ENCODE measurements at regions not wholly inside any gene's neighbourhood (a gene's known extent, or its start where the extent isn't known, plus 50 kb on each side); places are given as distances from the start of the nearest gene placed in this dataset.
"Not testable (repeated sequence)": the region's sequence is repeated elsewhere in the genome, so short reads cannot be mapped to it uniquely, and the experiment has no call there.

DNA sequence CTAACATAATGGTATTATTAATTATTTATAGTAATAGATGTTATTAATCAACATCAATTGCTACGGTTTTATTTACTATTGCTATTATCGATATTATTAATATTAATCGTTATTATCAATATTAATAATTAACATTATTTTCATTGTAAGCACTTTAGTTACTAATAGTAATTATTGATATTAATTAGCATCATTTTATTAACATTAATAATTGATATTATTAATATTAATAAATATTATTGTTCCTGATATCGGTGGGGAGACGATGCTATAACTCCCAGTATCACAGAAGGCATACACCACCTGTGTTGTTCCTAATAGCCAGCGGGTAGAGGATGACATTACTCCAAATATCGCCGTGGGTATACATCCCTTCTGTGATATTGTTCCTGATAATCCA is 335.5 kb downstream of the MEX3B start:
- no peak for DNase-seq
- 85% methylated on average over 5 of the region's 8 CpGs for WGBS

DNA sequence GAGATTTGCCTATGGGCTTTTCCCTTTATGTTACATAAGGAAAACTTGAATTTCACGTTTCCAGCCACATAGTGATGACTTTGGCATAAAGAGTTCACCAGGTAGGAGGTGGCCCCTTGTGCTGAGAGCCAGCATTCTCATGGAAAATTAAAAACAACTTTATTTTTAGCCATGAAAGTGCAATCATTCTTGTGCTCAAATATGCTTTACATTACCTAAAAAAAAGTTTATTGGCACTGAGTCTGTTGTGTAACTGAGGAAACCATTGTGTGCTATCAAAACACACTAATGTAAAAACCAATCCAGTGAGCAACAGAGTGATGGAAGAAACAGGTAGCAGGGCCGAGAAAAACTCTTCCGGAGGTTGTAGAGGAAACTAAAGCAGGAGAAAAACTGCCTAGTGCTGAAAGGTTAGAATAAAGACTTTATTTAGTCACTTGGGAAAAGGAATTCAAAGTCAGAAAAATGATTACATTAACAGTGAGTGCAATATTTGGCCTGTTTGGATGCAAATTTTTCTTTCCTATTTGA is 332.9 kb upstream of the TMC3 start:
- not testable (repeated sequence) for H3K9ac ChIP-seq (ENCODE audit: low read length); H3K4me2 ChIP-seq (ENCODE audit: low read length, poor library complexity, severe bottlenecking); H3K4me3 ChIP-seq (ENCODE audit: insufficient read depth in 1 of 2, low read depth in 1 of 2, low read length in 2 of 2); H3K27me3 ChIP-seq (ENCODE audit: control insufficient read depth in 1 of 2, insufficient read depth in 1 of 2, low read length in 2 of 2); H3K23ac ChIP-seq (ENCODE audit: low read length in 2 of 2); H2AK5ac ChIP-seq (ENCODE audit: low read length, severe bottlenecking); H3K18ac ChIP-seq (ENCODE audit: low read depth in 1 of 2, low read length in 2 of 2); H2AFZ ChIP-seq (ENCODE audit: low read depth, low read length); H2BK15ac ChIP-seq (ENCODE audit: low read depth, poor library complexity, severe bottlenecking); H2BK120ac ChIP-seq (ENCODE audit: low read depth, low read length); H2BK12ac ChIP-seq (ENCODE audit: low read length in 2 of 2); H3K79me1 ChIP-seq (replicated peaks; ENCODE audit: low read length, poor library complexity, severe bottlenecking); H3K27ac ChIP-seq (ENCODE audit: low read length, poor library complexity, severe bottlenecking); H3K9me3 ChIP-seq (ENCODE audit: control insufficient read depth, low read length); H3K4me1 ChIP-seq (ENCODE audit: control insufficient read depth, insufficient read depth, low read depth, low read length); H4K91ac ChIP-seq (ENCODE audit: low read length); H4K8ac ChIP-seq (ENCODE audit: low read length); H3K14ac ChIP-seq (ENCODE audit: low read length in 2 of 2); DNase-seq; H2BK5ac ChIP-seq (ENCODE audit: low read depth, low read length, poor library complexity, severe bottlenecking); H3K4ac ChIP-seq (ENCODE audit: low read depth in 1 of 2, low read length in 2 of 2); H3K36me3 ChIP-seq (ENCODE audit: control insufficient read depth in 1 of 2, insufficient read depth in 2 of 2, low read depth in 1 of 2, low read length in 2 of 2)
- WGBS: 72% methylated on average over 3 of the region's 3 CpGs

More for the DNA sequence above, 335.5 kb downstream of the MEX3B start:
- H3K4me1 ChIP-seq (ENCODE audit: control insufficient read depth, insufficient read depth, low read depth, low read length): no peaks in the 10 kb centered on the region
- no peak overlapping the region for H3K9ac ChIP-seq (ENCODE audit: low read length)
- no peak overlapping the region for H2AFZ ChIP-seq (ENCODE audit: low read depth, low read length)
- no peak overlapping the region for H2AK5ac ChIP-seq (ENCODE audit: low read length, severe bottlenecking)
- no peak overlapping the region for H3K4me3 ChIP-seq (ENCODE audit: insufficient read depth in 1 of 2, low read depth in 1 of 2, low read length in 2 of 2)
- H3K18ac ChIP-seq (ENCODE audit: low read depth in 1 of 2, low read length in 2 of 2): no peak overlapping the region
- H3K4me2 ChIP-seq (ENCODE audit: low read length, poor library complexity, severe bottlenecking): no peak overlapping the region
- H3K27ac ChIP-seq (ENCODE audit: low read length, poor library complexity, severe bottlenecking): no peak overlapping the region
- H3K9me3 ChIP-seq (ENCODE audit: control insufficient read depth, low read length): no peaks in the 10 kb centered on the region
- no peak overlapping the region for H3K14ac ChIP-seq (ENCODE audit: low read length in 2 of 2)
- H3K23ac ChIP-seq (ENCODE audit: low read length in 2 of 2): no peak overlapping the region
- H3K36me3 ChIP-seq (ENCODE audit: control insufficient read depth in 1 of 2, insufficient read depth in 2 of 2, low read depth in 1 of 2, low read length in 2 of 2): no peaks in the 10 kb centered on the region
- H2BK15ac ChIP-seq (ENCODE audit: low read depth, poor library complexity, severe bottlenecking): no peak overlapping the region
- no peak overlapping the region for H2BK120ac ChIP-seq (ENCODE audit: low read depth, low read length)
- H3K79me1 ChIP-seq (replicated peaks; ENCODE audit: low read length, poor library complexity, severe bottlenecking): no peaks in the 10 kb centered on the region
- no peak overlapping the region for H2BK5ac ChIP-seq (ENCODE audit: low read depth, low read length, poor library complexity, severe bottlenecking)
- H2BK12ac ChIP-seq (ENCODE audit: low read length in 2 of 2): no peak overlapping the region
- no peaks in the 10 kb centered on the region for H3K27me3 ChIP-seq (ENCODE audit: control insufficient read depth in 1 of 2, insufficient read depth in 1 of 2, low read length in 2 of 2)
- no peak overlapping the region for H4K91ac ChIP-seq (ENCODE audit: low read length)
- H3K4ac ChIP-seq (ENCODE audit: low read depth in 1 of 2, low read length in 2 of 2): no peak overlapping the region
- no peak overlapping the region for H4K8ac ChIP-seq (ENCODE audit: low read length)

DNA sequence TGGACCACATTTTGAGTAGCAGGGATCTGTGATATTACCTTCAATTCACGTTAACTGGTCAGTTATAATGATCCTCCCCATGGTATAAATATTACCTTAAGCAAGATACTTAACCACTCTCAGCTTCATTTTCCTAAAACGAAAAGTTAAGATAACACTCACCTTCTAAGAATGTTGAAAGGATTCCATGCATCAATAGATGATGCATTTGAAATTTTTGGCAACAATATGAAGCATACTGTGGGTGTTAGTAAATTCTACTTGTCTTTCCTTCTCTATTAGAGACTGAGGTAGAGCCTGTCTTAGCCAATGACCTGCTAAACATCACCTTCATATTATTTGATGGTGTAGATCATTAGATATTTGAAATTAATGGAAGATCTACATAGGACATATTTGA is 331.7 kb upstream of the TMC3 start:
- not testable (repeated sequence) for H4K91ac ChIP-seq (ENCODE audit: low read length); H3K79me1 ChIP-seq (replicated peaks; ENCODE audit: low read length, poor library complexity, severe bottlenecking)

DNA sequence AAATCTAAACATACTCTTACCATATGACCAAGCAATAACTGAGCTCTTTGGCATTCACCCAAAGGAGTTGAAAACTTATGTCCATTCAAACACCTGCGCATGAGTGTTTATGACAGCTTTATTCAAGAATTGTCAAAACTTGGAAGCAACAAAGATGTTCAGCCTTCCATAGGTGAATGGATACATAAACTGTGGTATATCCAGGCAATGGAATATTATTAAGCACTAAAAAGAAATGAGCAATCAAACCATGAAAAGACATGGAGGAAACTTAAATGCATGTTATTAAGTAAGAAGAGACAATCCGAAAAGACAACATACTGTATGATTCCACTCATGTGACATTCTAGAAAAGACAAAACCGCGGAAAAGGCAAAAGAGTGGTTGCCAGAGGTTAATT is 312.0 kb upstream of the TMC3 start:
- H3K27me3 ChIP-seq (ENCODE audit: control insufficient read depth in 1 of 2, insufficient read depth in 1 of 2, low read length in 2 of 2): no peaks in the 10 kb centered on the region
- no peak overlapping the region for H4K8ac ChIP-seq (ENCODE audit: low read length)
- no peaks in the 10 kb centered on the region for H3K79me1 ChIP-seq (replicated peaks; ENCODE audit: low read length, poor library complexity, severe bottlenecking)
- no peak overlapping the region for H2BK15ac ChIP-seq (ENCODE audit: low read depth, poor library complexity, severe bottlenecking)
- no peak overlapping the region for H3K23ac ChIP-seq (ENCODE audit: low read length in 2 of 2)
- no peak for DNase-seq
- no peak overlapping the region for H2AFZ ChIP-seq (ENCODE audit: low read depth, low read length)
- H3K4me1 ChIP-seq (ENCODE audit: control insufficient read depth, insufficient read depth, low read depth, low read length): no peaks in the 10 kb centered on the region
- no peak overlapping the region for H3K4ac ChIP-seq (ENCODE audit: low read depth in 1 of 2, low read length in 2 of 2)
- 71% methylated on average over 1 of the region's 4 CpGs for WGBS
- H3K9ac ChIP-seq (ENCODE audit: low read length): no peak overlapping the region
- H2AK5ac ChIP-seq (ENCODE audit: low read length, severe bottlenecking): no peak overlapping the region
- no peak overlapping the region for H3K18ac ChIP-seq (ENCODE audit: low read depth in 1 of 2, low read length in 2 of 2)
- H2BK5ac ChIP-seq (ENCODE audit: low read depth, low read length, poor library complexity, severe bottlenecking): no peak overlapping the region
- H4K91ac ChIP-seq (ENCODE audit: low read length): no peak overlapping the region
- H3K4me2 ChIP-seq (ENCODE audit: low read length, poor library complexity, severe bottlenecking): no peak overlapping the region
- no peak overlapping the region for H3K14ac ChIP-seq (ENCODE audit: low read length in 2 of 2)
- H2BK12ac ChIP-seq (ENCODE audit: low read length in 2 of 2): no peak overlapping the region
- H3K4me3 ChIP-seq (ENCODE audit: insufficient read depth in 1 of 2, low read depth in 1 of 2, low read length in 2 of 2): no peak overlapping the region
- peaks cover 17% of the 10 kb centered on the region for H3K9me3 ChIP-seq (ENCODE audit: control insufficient read depth, low read length)
- no peaks in the 10 kb centered on the region for H3K36me3 ChIP-seq (ENCODE audit: control insufficient read depth in 1 of 2, insufficient read depth in 2 of 2, low read depth in 1 of 2, low read length in 2 of 2)
- H3K27ac ChIP-seq (ENCODE audit: low read length, poor library complexity, severe bottlenecking): no peak overlapping the region
- no peak overlapping the region for H2BK120ac ChIP-seq (ENCODE audit: low read depth, low read length)

More for the DNA sequence above, 331.7 kb upstream of the TMC3 start:
- H3K4me1 ChIP-seq (ENCODE audit: control insufficient read depth, insufficient read depth, low read depth, low read length); H3K4me3 ChIP-seq (ENCODE audit: insufficient read depth in 1 of 2, low read depth in 1 of 2, low read length in 2 of 2); H3K4ac ChIP-seq (ENCODE audit: low read depth in 1 of 2, low read length in 2 of 2); H3K23ac ChIP-seq (ENCODE audit: low read length in 2 of 2); H2AK5ac ChIP-seq (ENCODE audit: low read length, severe bottlenecking); H3K18ac ChIP-seq (ENCODE audit: low read depth in 1 of 2, low read length in 2 of 2); H3K27ac ChIP-seq (ENCODE audit: low read length, poor library complexity, severe bottlenecking); H3K27me3 ChIP-seq (ENCODE audit: control insufficient read depth in 1 of 2, insufficient read depth in 1 of 2, low read length in 2 of 2); H2BK15ac ChIP-seq (ENCODE audit: low read depth, poor library complexity, severe bottlenecking); H4K8ac ChIP-seq (ENCODE audit: low read length); H3K36me3 ChIP-seq (ENCODE audit: control insufficient read depth in 1 of 2, insufficient read depth in 2 of 2, low read depth in 1 of 2, low read length in 2 of 2); H2AFZ ChIP-seq (ENCODE audit: low read depth, low read length); H3K14ac ChIP-seq (ENCODE audit: low read length in 2 of 2); H3K4me2 ChIP-seq (ENCODE audit: low read length, poor library complexity, severe bottlenecking); DNase-seq; H2BK12ac ChIP-seq (ENCODE audit: low read length in 2 of 2); H2BK120ac ChIP-seq (ENCODE audit: low read depth, low read length); H3K9ac ChIP-seq (ENCODE audit: low read length); H2BK5ac ChIP-seq (ENCODE audit: low read depth, low read length, poor library complexity, severe bottlenecking); H3K9me3 ChIP-seq (ENCODE audit: control insufficient read depth, low read length): not testable (repeated sequence)
- 89% methylated on average over 2 of the region's 2 CpGs for WGBS
